Panc1 (cell line): ENCODE measurements at regions not wholly inside any gene's neighbourhood (a gene's known extent, or its start where the extent isn't known, plus 50 kb on each side); places are given as distances from the start of the nearest gene placed in this dataset.

Experiments
- ATAC-seq: fragments of 200-7000 bp; cut with Tn5 transposase; 2 replicates; pipeline ENCODE4 v1.9.1; 2020; ENCODE audit warnings: mild to moderate bottlenecking, moderate library complexity
- BruUV-seq: library from RNA; stranded (reverse); fragments of 400-500 nt; replicated peaks from 2 replicates; lab custom pipeline; 2021; lab: Mats Ljungman, UMichigan
- CTCF ChIA-PET: fragments of 300-600 bp; sonication (Branson Sonifier 250); formaldehyde crosslinking; loops from one replicate; lab custom pipeline; 2022; ENCODE audit warnings: antibody characterized with exemption; lab: Charles Lee
- POLR2A ChIA-PET: fragments of 300-600 bp; sonication (Branson Sonifier 250); formaldehyde crosslinking; loops from one replicate; lab custom pipeline; 2022; ENCODE audit warnings: antibody characterized with exemption; lab: Charles Lee
- DNase-seq: peaks from one replicate; pipeline ENCODE4 v3.0.0-alpha.2; 2010; ENCODE audit warnings: low read depth, low spot score
- H3K27ac ChIP-seq: 2 replicates; pipeline ENCODE4 v1.5.1; 2011; ENCODE audit warnings: mild to moderate bottlenecking, low read length, inconsistent platforms
- H3K27me3 ChIP-seq: fragments of 200-500 bp; sonication (Bioruptor generic); 2 replicates; pipeline ENCODE4 v1.6.0; 2014; ENCODE audit warnings: low read length, inconsistent platforms; ENCODE audit not compliant: control insufficient read depth, insufficient read depth
- H3K36me3 ChIP-seq: fragments of 200-500 bp; sonication (Bioruptor generic); 2 replicates; pipeline ENCODE4 v1.5.1; 2014; ENCODE audit warnings: inconsistent platforms, mild to moderate bottlenecking, low read length, moderate library complexity; ENCODE audit not compliant: control insufficient read depth, insufficient read depth
- H3K4me1 ChIP-seq: 2 replicates; pipeline ENCODE4 v1.5.1; 2011; ENCODE audit warnings: inconsistent platforms, mild to moderate bottlenecking, low read length, moderate library complexity; ENCODE audit not compliant: control insufficient read depth, insufficient read depth
- H3K4me3 ChIP-seq, 2 experiments: 2 replicates each; pipeline ENCODE4 v1.5.1; 2011 to 2012; ENCODE audit warnings: low read depth in 2 of 2, low read length in 2 of 2, mild to moderate bottlenecking in 2 of 2, inconsistent platforms in 1 of 2, moderate library complexity in 1 of 2
- H3K9me3 ChIP-seq: fragments of 200-500 bp; sonication (Bioruptor generic); 2 replicates; pipeline ENCODE4 v1.5.1; 2014; ENCODE audit warnings: low read depth, mild to moderate bottlenecking, inconsistent platforms, low read length, moderate library complexity; ENCODE audit not compliant: control insufficient read depth, insufficient read depth
- POLR2AphosphoS5 ChIP-seq: IDR thresholded peaks from 2 replicates; pipeline ENCODE4 v1.6.1; 2012; ENCODE audit warnings: mild to moderate bottlenecking, low read depth, low read length, moderate library complexity
- SIN3A ChIP-seq: IDR thresholded peaks from 2 replicates; pipeline ENCODE4 v1.6.1; 2012; ENCODE audit warnings: low read depth, mild to moderate bottlenecking, low read length, moderate library complexity, borderline replicate concordance; ENCODE audit not compliant: insufficient read depth
- in situ Hi-C: cut with HindIII; loops from 2 replicates; pipeline ENCODE4 v1.10.0; 2016; ENCODE audit warnings: low sequenced_read_pairs, low pct_unique_long_range_greater_than_20kb
- intact Hi-C: fragments of 100-400 bp; cut with micrococcal nuclease; formaldehyde crosslinking; loops from one replicate; pipeline ENCODE4 v1.10.0; 2022; ENCODE audit not compliant: unreplicated experiment

- H3K27ac ChIP-seq = no peak overlapping the region
- DNase-seq = no peak
- H3K4me1 ChIP-seq = no peaks in the 10 kb centered on the region
- TF ChIP-seq POLR2AphosphoS5 (no peak), SIN3A (no peak)
- H3K27me3 ChIP-seq = no peaks in the 10 kb centered on the region
- no TSS peak for BruUV-seq
- no peaks in the 10 kb centered on the region for H3K9me3 ChIP-seq
- intact Hi-C loops (no loop called here), in situ Hi-C loops (no loop called here)
- no peak overlapping the region for H3K4me3 ChIP-seq
- ATAC-seq = no peak
- CTCF ChIA-PET = no interaction called here
- POLR2A ChIA-PET = no interaction called here
- H3K36me3 ChIP-seq = no peaks in the 10 kb centered on the region
Observed at GRCh38 chr13:108575430-108575829, 54.0 kb upstream of the MYO16 start.
